Neural cell (in vitro differentiated cells): ENCODE measurements at regions not wholly inside any gene's neighbourhood (a gene's known extent, or its start where the extent isn't known, plus 50 kb on each side); places are given as distances from the start of the nearest gene placed in this dataset.

ENCODE experiments used
- CTCF ChIP-seq: fragments of 450-650 bp; IDR thresholded peaks from 2 replicates; pipeline ENCODE4 v1.5.1; 2014; ENCODE audit warnings: antibody characterized with exemption, mild to moderate bottlenecking, moderate library complexity; ENCODE audit not compliant: poor library complexity, severe bottlenecking
- EP300 ChIP-seq: fragments of 450-650 bp; conservative IDR thresholded peaks from 2 replicates; pipeline ENCODE4 v1.6.1; 2014; ENCODE audit warnings: antibody characterized with exemption, mild to moderate bottlenecking, moderate library complexity; ENCODE audit not compliant: poor library complexity, severe bottlenecking
- EZH2 ChIP-seq: fragments of 200-600, 300-800 bp; shearing (Covaris generic), sonication (generic); IDR thresholded peaks from 2 replicates; pipeline ENCODE4 v1.6.1; 2014; ENCODE audit warnings: antibody characterized with exemption, low read length, borderline replicate concordance, mild to moderate bottlenecking; ENCODE audit not compliant: insufficient read depth, poor library complexity, severe bottlenecking
- MXI1 ChIP-seq: fragments of 450-650 bp; conservative IDR thresholded peaks from 2 replicates; pipeline ENCODE4 v1.6.1; 2014; ENCODE audit warnings: antibody characterized with exemption, mild to moderate bottlenecking; ENCODE audit not compliant: poor library complexity, severe bottlenecking
- POLR2AphosphoS5 ChIP-seq: IDR thresholded peaks from 2 replicates; pipeline ENCODE4 v1.6.1; 2012
- RAD21 ChIP-seq: fragments of 450-650 bp; conservative IDR thresholded peaks from 2 replicates; pipeline ENCODE4 v1.6.1; 2014; ENCODE audit warnings: antibody characterized with exemption, mild to moderate bottlenecking, moderate library complexity
- REST ChIP-seq: IDR thresholded peaks from 2 replicates; pipeline ENCODE4 v1.6.1; 2012; ENCODE audit warnings: borderline replicate concordance
- SMC3 ChIP-seq: fragments of 450-650 bp; conservative IDR thresholded peaks from 2 replicates; pipeline ENCODE4 v1.6.1; 2014; ENCODE audit warnings: antibody characterized with exemption, mild to moderate bottlenecking, moderate library complexity; ENCODE audit not compliant: poor library complexity
- TAF1 ChIP-seq: IDR thresholded peaks from 2 replicates; pipeline ENCODE4 v1.6.1; 2012; ENCODE audit warnings: low read depth

DNA sequence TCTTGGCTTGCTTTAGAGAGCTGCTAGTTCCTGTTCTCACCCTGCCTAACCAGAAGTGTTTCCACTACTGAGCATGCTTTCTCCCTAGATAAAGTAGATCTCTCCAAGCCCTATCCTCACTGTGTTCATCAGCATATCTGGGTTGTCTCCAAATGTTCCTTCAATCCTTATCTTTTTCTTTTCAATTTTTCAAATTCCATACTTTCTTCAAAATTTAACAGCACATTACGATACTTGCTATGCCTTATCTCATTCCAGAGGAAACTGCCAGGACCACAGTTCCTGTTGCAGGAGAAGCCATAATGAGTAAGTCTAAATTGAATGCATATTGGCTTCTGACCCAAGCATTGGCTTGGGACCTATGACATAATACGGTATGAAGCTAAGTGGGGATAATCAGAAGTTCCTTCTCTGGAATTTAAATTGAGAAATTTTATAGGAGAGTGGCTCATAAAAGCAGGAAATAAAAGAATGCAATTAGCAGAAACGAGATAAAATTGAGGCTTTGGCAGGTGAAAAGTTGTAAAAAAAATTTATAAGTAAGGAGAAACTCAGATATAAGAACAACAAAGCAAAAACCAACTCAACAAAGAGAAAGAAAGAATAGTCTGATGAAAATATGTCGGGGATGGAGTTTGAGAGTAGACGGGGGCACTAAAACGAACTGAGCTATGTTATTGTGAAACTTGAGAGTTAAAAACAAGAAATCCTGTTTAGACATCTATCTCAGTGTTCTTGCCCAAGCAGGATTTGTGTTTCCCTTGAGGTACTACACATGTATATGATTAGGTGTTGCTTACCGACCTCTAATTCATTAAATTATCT is 631.7 kb upstream of the CCDC54 start:
- TF ChIP-seq REST (no peak), CTCF (no peak), EZH2 (no peak), EP300 (no peak), POLR2AphosphoS5 (no peak), SMC3 (no peak), TAF1 (no peak), RAD21 (no peak), MXI1 (no peak)
